IPS DF 19.7 (cell line): ENCODE measurements at regions not wholly inside any gene's neighbourhood (a gene's known extent, or its start where the extent isn't known, plus 50 kb on each side); places are given as distances from the start of the nearest gene placed in this dataset.
"Not testable (repeated sequence)": the region's sequence is repeated elsewhere in the genome, so short reads cannot be mapped to it uniquely, and the experiment has no call there.

Experiments used
- DNase-seq: peaks from one replicate; pipeline ENCODE4 v3.0.0-alpha.2; 2013; ENCODE audit warnings: low read depth, low spot score

GRCh38 chr13:37226971-37227370, 121.5 kb upstream of the CSNK1A1L start:
- no peak for DNase-seq

DNA sequence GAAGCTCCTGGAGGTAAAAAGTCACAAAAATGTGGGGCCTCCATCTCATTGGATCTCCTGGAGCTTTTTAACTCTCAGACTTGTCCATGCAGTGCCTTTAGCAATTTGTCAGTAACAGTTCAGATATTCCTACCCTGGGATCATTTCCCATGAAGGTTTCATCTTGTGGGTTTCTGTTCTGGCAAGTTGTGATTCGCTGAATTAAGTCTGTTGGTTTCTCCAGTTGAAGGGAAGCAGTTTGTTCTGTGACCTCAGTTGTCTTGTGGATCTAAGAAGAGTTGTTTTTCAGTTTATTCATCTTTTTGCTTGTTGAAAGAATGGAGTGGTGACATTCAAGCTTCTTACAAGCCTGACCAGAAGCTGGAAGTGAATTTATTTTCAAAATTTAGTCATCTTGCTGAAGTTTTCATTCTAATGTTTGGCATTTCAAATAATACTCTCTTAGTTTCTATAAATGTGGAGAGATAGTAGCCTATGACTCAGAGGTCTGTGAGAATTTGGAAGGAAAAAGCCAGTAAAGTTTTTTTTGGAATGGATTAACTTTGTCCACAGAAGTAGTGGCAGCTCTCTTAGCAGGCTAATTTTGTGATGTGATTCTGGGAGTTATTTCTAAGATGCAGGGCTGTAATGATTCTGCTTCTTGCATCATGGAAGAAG, 120.1 kb upstream of the CSNK1A1L start:
- no peak for DNase-seq

GRCh38 chr13:37216331-37216730, 110.9 kb upstream of the CSNK1A1L start:
- DNase-seq = no peak

DNA sequence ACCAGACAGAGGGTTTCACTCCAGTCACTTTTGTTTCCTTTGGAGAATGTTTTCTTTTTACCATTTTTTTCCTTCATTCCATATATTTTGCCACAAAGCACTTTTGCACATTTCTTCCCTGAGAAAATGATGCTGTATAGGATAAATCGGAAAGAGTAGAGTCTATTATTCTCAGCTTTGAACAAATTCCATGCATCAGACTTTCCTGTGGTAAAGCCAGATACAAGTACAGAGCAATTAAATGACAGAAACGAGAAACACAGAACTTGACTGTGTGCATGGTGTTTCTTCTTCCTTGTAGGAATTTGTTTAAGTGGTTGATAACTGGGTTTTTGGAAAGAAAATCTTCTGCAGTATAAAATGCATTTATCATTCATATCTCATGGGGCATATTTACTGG, 107.4 kb upstream of the CSNK1A1L start:
- no peak for DNase-seq

DNA sequence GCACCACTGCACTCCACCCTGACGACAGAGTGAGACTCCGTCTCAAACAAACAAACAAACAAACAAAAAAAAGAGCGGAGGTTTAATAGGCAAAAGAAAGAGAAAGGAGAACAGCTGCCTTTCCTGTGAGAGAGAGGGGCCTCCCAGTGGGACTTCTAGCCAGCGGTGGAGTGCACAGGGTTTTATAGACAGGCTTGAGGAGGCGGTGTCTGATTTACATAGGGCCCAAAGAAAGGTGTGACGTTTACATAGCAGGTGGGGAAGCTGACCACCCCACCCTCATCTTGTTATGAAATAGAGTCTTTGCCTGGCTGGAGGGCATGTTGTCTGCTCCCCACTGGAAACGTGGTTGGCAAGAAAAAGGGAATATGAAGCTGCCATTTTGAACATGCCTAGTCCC, 106.0 kb upstream of the CSNK1A1L start:
- no peak for DNase-seq

- no peak for DNase-seq
These were observed 104.4 kb upstream of the CSNK1A1L start for GRCh38 chr13:37209621-37210580.

- DNase-seq = no peak
These were observed 102.4 kb upstream of the CSNK1A1L start for GRCh38 chr13:37207691-37208451.

DNA sequence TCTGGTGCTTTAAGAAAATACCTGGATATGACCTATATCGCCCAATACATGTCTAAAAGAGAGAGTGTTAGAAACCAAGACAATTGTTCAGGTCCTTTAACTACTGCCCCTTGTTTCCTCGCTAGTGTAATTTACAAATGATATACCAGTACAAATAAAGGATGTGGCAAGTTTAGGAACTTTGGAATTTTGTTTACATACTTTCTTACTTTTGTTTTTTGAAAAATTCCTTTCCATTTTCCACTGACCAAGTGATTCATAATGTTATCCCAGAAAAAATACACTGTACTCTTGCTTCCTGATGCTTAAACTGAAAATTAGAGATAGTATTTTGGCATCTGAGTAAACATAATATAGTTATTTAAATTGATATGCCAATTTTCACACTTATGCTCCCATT, 96.8 kb upstream of the CSNK1A1L start:
- no peak for DNase-seq

DNA sequence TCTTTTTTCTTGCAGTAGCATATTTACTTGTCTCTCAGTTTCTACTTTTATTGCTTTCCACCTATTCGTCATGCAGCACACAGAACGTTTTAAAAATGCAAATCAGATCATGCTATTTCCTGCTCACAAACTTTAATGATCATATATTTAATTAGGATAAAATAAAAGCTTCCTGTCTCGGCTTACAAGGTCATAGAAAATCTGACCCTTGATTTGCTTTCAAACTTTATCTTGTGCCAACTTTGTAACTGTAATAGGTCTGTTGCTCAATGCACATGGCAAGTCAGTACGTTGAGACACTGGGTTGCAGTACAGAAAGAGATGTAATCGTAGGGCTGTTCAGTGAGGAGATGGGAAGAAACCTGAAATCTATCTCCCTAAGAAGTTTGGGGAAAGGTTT, 95.6 kb upstream of the CSNK1A1L start:
- no peak for DNase-seq

- DNase-seq = peak; percentile 67
These were observed 93.2 kb upstream of the CSNK1A1L start for GRCh38 chr13:37198629-37199028.

DNA sequence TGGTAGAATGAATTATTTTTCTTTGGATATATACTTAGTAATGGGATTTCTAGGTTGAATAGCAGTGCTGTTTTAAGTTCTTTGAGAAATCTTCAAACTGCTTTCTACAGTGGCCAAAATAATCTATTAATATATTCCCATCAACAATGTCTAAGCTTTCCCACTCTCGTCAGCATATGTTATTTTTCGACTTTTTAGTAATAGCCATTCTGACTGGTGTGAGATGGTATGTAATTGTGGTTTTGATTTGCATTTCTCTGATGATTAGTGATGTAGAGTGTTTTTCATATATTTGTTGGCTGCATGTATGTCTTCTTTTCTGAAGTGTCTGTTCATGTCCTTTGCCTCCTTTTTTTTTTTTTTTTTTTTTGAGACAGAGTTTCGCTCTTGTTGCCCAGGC, 90.2 kb upstream of the CSNK1A1L start:
- DNase-seq = no peak

- no peak for DNase-seq
These were observed 89.0 kb upstream of the CSNK1A1L start for GRCh38 chr13:37194428-37194861.

DNA sequence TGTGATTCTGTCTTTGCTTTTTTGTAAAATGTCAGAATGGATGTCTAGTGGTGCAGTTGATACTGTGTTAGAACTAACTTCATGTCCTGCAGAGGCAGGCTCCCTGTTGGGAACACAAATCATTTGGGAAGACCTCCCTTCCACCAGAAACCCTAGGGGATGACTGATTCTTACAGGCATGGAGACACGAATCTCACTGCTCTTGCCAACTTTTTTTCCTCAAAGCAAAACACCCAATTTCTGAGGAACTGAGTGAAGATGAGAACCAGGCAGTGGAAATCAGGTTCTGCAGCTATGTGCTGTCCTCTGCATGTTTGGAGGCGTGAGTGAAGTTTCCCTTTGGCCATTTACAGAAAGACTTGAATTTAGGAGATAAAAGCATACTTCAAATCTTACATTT, 87.5 kb upstream of the CSNK1A1L start:
- no peak for DNase-seq

GRCh38 chr13:37187621-37188020, 82.2 kb upstream of the CSNK1A1L start:
- DNase-seq = no peak

DNA sequence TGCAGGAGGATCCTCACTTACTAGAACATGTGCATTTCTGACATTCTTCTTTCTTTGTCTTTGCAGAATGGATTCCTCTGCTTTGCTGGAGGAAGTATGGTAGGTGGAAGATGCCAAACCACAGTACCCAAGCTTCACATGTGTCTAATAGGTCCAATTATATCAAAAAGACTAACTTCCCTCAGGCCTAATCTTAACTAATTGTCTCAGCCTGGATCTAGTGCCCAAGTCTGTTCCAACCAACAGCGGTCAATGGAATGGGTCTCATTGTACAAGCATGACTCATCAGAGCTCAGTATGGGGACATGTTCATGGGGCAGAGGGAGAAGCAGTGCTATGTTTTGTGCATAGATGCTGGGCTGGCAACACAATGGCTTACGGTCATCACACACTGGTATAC, 81.6 kb upstream of the CSNK1A1L start:
- DNase-seq = no peak

DNA sequence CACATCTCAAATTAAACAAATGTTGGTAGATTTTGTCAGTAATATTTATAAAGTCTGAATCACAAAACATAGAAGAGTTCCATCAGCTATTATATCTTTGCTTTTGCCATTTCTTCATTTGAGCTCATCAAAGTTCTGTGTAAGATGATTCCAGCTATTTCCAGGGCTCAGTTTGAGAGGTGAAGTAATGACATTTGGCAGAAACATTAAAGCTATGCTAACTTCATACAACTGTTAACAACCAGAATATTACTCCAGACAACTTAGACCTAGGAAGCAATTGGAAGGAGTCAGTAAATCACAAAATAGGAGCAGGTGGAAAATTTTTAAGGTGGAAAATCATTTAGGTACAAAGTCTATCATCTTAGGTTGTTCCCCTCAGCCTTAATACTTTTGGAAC, 76.2 kb upstream of the CSNK1A1L start:
- no peak for DNase-seq

GRCh38 chr13:37179645-37180044, 74.2 kb upstream of the CSNK1A1L start:
- DNase-seq = no peak

DNA sequence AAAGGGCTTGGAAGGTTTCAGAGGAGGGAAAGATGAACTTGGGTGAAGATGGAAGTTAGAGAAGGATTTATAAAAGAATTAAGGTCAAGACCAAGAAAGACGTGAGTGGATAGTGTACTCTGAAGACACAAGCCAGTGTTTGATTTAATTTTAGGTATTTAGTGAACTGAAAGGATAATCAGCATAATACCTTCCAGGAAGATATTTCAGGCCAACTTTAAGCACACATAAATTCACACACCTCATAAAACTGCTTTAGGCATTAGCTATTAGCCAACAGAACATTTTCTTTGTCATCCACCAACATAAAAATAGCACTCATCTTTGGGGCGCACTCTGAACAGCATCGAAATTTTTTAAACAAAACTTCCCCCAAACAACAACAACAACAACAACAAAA, 71.7 kb upstream of the CSNK1A1L start:
- DNase-seq = no peak

- DNase-seq = no peak
These were observed 70.5 kb upstream of the CSNK1A1L start for GRCh38 chr13:37175996-37176395.

DNA sequence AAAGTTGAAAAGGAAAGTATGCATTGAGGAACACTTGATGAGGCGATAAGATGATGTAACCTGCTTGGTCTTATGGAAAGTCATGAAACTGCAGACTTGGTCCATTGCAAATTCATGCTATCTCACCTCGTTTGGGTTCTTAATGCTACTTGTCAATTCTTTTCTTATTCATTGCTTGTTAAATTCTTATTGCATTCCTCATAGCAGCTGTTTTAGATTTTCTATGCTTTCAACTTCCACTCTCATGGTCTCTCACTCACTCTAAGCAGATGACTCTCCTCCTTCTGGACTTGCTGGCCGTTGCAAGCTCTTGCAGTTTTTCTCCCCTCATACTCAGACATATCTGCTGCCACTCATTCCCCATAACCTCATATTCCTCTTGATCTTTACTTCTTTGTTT, 67.8 kb upstream of the CSNK1A1L start:
- no peak for DNase-seq

- DNase-seq = not testable (repeated sequence)
These were observed 66.8 kb upstream of the CSNK1A1L start for GRCh38 chr13:37172226-37172625.

DNA sequence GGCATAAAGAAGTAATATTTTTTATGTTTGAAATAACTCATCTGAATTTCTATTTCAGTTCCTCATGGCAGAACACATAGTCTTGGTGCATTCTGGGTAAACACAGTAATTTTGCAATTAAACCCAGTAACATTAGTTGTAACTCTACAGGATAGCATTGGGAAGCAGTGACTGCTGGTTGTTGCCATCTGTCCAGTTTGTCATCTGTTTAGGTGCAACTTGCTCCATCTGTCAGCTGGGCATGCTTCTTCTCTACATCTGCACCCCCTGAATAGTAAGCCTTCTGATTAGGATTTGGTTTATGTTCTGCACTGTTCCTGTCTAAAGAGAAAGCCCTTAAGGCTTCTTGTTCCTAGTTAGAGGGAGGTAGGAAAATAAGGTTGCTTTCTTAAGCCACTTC, 63.5 kb upstream of the CSNK1A1L start:
- no peak for DNase-seq
